Mammary epithelial cell (primary cell): ENCODE measurements at regions not wholly inside any gene's neighbourhood (a gene's known extent, or its start where the extent isn't known, plus 50 kb on each side); places are given as distances from the start of the nearest gene placed in this dataset.

ENCODE experiments used
- CTCF ChIP-seq, 2 donors: IDR thresholded peaks in 1 of 2; conservative IDR thresholded peaks in 1 of 2; 2 replicates each; pipeline ENCODE4 v1.5.1; 2011 to 2012; ENCODE audit warnings: inconsistent platforms in 2 of 2, low read length in 2 of 2, mild to moderate bottlenecking in 2 of 2, control low read depth in 1 of 2, low read depth in 1 of 2; ENCODE audit not compliant: insufficient read depth in 1 of 2; ENCODE audit errors: extremely low read depth in 1 of 2
- EZH2 ChIP-seq: IDR thresholded peaks from 2 replicates; pipeline ENCODE4 v1.6.1; 2012; ENCODE audit warnings: low read length, inconsistent platforms, borderline replicate concordance

- TF ChIP-seq CTCF (conservative IDR thresholded peaks at IDR 0.05 in 1 of 2, IDR thresholded peaks at IDR 0.05 in 1 of 2; ENCODE audit: extremely low read depth in 1 of 2, insufficient read depth in 1 of 2, low read depth in 1 of 2, low read length in 2 of 2): no peak
- TF ChIP-seq EZH2: no peak
Measured at GRCh38 chr6:137588472-137588871, 94.3 kb upstream of the OLIG3 start.
